ENCODE measurements at regions not wholly inside any gene's neighbourhood (a gene's known extent, or its start where the extent isn't known, plus 50 kb on each side); places are given as distances from the start of the nearest gene placed in this dataset.

DNA sequence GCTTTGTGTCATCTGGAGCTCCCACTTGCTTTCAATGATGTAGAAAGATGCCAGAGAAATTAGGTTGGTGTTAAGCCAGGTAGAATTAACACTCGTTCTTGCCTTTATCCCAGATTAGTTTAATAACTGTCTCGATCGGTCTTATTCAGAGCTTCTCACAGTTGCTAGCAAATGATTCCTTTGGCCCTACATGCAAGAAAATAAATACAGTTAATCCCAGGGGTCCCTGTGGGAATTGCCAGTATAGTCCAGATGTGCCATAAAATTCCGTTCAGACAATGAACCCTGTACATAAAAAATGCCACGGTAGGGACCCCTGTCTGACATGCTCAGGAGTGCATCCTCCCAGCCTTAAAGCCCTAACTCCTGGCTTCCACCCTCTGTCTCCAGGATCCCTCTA is 207.5 kb downstream of the ARHGAP12 start:
- H3K27ac ChIP-seq (replicated peaks), result no peak overlapping the region
- no peaks in the 10 kb centered on the region for H3K27me3 ChIP-seq (ENCODE audit: insufficient read depth, poor library complexity, severe bottlenecking)
- H3K4me3 ChIP-seq (replicated peaks; ENCODE audit: insufficient read depth, low read length), result no peak overlapping the region
- DNase-seq (ENCODE audit: low read depth in 1 of 2, low spot score in 1 of 2), result no peak
- TF ChIP-seq GABPA (IDR thresholded peaks at IDR 0.05; ENCODE audit: low read depth) (no peak), POLR2AphosphoS5 (IDR thresholded peaks at IDR 0.05; ENCODE audit: low read depth) (no peak), SPI1 (IDR thresholded peaks at IDR 0.05; ENCODE audit: borderline replicate concordance, low read depth) (no peak)
- TF ChIP-seq, protein P1, sequence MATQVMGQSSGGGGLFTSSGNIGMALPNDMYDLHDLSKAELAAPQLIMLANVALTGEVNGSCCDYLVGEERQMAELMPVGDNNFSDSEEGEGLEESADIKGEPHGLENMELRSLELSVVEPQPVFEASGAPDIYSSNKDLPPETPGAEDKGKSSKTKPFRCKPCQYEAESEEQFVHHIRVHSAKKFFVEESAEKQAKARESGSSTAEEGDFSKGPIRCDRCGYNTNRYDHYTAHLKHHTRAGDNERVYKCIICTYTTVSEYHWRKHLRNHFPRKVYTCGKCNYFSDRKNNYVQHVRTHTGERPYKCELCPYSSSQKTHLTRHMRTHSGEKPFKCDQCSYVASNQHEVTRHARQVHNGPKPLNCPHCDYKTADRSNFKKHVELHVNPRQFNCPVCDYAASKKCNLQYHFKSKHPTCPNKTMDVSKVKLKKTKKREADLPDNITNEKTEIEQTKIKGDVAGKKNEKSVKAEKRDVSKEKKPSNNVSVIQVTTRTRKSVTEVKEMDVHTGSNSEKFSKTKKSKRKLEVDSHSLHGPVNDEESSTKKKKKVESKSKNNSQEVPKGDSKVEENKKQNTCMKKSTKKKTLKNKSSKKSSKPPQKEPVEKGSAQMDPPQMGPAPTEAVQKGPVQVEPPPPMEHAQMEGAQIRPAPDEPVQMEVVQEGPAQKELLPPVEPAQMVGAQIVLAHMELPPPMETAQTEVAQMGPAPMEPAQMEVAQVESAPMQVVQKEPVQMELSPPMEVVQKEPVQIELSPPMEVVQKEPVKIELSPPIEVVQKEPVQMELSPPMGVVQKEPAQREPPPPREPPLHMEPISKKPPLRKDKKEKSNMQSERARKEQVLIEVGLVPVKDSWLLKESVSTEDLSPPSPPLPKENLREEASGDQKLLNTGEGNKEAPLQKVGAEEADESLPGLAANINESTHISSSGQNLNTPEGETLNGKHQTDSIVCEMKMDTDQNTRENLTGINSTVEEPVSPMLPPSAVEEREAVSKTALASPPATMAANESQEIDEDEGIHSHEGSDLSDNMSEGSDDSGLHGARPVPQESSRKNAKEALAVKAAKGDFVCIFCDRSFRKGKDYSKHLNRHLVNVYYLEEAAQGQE (IDR thresholded peaks at IDR 0.05; ENCODE audit: insufficient replicate concordance, low read depth), result no peak
- TF ChIP-seq, protein P2, sequence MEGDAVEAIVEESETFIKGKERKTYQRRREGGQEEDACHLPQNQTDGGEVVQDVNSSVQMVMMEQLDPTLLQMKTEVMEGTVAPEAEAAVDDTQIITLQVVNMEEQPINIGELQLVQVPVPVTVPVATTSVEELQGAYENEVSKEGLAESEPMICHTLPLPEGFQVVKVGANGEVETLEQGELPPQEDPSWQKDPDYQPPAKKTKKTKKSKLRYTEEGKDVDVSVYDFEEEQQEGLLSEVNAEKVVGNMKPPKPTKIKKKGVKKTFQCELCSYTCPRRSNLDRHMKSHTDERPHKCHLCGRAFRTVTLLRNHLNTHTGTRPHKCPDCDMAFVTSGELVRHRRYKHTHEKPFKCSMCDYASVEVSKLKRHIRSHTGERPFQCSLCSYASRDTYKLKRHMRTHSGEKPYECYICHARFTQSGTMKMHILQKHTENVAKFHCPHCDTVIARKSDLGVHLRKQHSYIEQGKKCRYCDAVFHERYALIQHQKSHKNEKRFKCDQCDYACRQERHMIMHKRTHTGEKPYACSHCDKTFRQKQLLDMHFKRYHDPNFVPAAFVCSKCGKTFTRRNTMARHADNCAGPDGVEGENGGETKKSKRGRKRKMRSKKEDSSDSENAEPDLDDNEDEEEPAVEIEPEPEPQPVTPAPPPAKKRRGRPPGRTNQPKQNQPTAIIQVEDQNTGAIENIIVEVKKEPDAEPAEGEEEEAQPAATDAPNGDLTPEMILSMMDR (IDR thresholded peaks at IDR 0.05; ENCODE audit: insufficient read depth, low read length), result no peak

DNA sequence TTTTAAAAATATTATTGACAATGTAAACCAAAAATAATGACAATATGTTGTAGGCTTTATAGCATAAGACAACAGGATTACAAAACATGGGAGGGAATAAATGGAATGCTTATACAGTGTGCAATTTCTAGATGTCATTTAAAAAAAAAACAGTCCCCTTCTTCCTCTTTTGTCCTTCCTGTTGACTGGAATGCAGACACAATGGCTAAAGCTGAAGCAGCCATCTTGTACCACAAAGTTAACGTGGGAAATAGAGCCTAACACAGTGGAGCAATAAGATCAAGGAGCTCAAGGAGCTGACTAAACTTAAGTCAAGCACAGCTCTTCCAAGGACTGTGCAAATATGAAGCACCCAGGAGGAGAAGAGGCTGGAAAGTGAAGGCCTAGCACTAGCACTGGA is 208.1 kb downstream of the ARHGAP12 start:
- Histone ChIP-seq H3K27me3 (ENCODE audit: insufficient read depth, poor library complexity, severe bottlenecking) (no peaks in the 10 kb centered on the region), H3K4me3 (replicated peaks; ENCODE audit: insufficient read depth, low read length) (no peak overlapping the region), H3K27ac (replicated peaks) (no peak overlapping the region)
- DNase-seq (ENCODE audit: low read depth in 1 of 2, low spot score in 1 of 2), result no peak
- TF ChIP-seq SPI1 (IDR thresholded peaks at IDR 0.05; ENCODE audit: borderline replicate concordance, low read depth), result no peak
- TF ChIP-seq, protein P1 (IDR thresholded peaks at IDR 0.05; ENCODE audit: insufficient replicate concordance, low read depth), result no peak
- TF ChIP-seq POLR2AphosphoS5 (IDR thresholded peaks at IDR 0.05; ENCODE audit: low read depth), result no peak
- TF ChIP-seq, protein P2 (IDR thresholded peaks at IDR 0.05; ENCODE audit: insufficient read depth, low read length), result no peak
- no peak for TF ChIP-seq GABPA (IDR thresholded peaks at IDR 0.05; ENCODE audit: low read depth)

GRCh38 chr10:31709476-31709875 is 219.2 kb downstream of the ARHGAP12 start:
- DNase-seq (ENCODE audit: low read depth in 1 of 2, low spot score in 1 of 2), result no peak
- Histone ChIP-seq H3K4me3 (replicated peaks; ENCODE audit: insufficient read depth, low read length) (no peak overlapping the region), H3K27me3 (ENCODE audit: insufficient read depth, poor library complexity, severe bottlenecking) (no peaks in the 10 kb centered on the region), H3K27ac (replicated peaks) (no peak overlapping the region)
- no peak for TF ChIP-seq POLR2AphosphoS5 (IDR thresholded peaks at IDR 0.05; ENCODE audit: low read depth)
- no peak for TF ChIP-seq SPI1 (IDR thresholded peaks at IDR 0.05; ENCODE audit: borderline replicate concordance, low read depth)
- no peak for TF ChIP-seq GABPA (IDR thresholded peaks at IDR 0.05; ENCODE audit: low read depth)
- TF ChIP-seq, protein P2 (IDR thresholded peaks at IDR 0.05; ENCODE audit: insufficient read depth, low read length), result no peak
- TF ChIP-seq, protein P1 (IDR thresholded peaks at IDR 0.05; ENCODE audit: insufficient replicate concordance, low read depth), result no peak

All from HL-60 (cell line).